Activated CD4-positive, alpha-beta T cell treated with anti-CD3 and anti-CD28 coated beads, Interleukin-10, Interleukin-2, amounts not matched to agents 100 ng/mL and 50 ng/mL, durations not matched to agents 16 hours and 8 hours (primary cell): ENCODE measurements at regions not wholly inside any gene's neighbourhood (a gene's known extent, or its start where the extent isn't known, plus 50 kb on each side); places are given as distances from the start of the nearest gene placed in this dataset.

ENCODE experiments used
- DNase-seq: peaks from one replicate; pipeline ENCODE4 v3.0.0-alpha.2; 2020

DNA sequence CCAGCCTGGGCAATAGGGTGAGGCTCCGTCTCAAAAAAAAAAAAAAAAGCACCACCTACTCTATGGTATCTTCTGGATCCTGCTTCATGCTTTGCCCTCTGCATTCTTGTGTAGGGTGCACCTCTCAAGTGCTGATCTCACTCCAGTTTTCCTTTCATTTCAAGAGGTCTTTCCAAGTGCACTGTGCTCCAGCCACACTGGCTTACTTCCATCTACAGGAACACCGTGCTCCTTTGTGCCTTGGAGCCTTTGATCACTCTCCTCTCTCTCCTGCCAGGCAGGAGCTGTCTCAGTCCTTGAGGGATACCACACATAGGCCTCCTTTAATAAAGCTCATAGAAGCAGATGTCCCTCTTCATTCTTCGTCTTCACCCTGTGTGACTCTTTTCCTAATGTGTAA, 55.4 kb upstream of the GREM2 start:
- DNase-seq: no peak

DNA sequence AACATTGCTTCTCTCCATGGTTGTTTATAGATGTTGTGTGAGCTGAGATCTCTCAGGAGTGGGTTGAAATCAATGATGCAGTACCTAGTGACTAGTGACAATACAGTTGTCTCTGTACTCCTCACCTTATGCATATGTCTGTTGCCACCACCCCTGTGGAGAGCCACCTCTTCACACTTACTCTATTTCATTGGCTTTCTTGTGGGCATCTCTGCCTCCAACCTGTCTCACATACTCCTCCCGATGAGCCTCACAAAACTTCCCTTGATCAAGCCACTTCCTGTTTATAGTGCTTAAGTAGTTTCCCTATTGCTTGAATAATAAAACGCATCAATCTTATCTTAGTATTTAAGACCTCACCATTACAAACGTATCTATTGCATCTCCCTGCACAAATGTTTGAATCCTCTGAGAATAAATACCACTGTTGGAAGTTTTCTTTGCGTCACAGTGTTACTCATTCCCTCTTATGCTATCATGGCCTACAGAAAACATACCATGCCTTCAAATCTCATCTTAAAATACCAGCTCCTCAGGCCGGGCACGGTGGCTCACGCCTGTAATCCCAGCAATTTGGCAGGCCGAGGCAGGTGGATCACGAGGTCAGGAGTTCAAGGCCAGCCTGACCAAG, 54.7 kb upstream of the GREM2 start:
- DNase-seq: no peak

DNA sequence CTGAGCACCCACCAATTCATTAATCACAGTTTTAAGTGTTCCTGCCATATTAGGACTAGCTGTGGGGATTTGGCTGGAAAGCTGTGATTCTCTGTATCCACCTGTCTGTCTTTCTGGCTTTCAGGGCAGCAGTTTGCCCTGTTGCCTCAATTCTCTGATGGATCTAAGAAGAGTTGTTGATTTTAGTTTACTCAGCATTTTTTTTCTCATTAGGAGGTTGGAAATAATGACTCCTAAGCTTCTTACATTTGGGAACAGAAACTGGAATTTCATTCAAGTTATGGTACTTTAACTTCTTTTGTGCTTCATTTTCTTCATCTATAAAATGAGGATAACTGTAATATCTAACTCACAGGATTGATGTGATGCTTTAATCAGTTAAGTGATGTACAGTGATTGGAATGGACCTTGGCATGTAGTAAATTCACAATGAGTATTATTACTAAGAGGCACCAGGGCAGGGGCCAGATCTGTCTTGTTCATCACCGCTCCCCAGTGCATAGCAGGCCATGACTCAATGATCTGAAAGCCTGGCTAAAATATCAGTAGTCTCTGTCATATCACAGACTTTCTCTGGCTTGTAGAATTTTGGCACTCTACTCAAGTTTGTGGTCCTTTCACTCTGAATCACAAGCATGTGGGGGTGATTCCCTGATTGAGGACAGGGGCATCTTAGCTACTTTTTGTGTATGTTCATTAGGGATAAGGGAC, 51.4 kb upstream of the GREM2 start:
- DNase-seq: no peak
